ENCODE measurements at regions not wholly inside any gene's neighbourhood (a gene's known extent, or its start where the extent isn't known, plus 50 kb on each side); places are given as distances from the start of the nearest gene placed in this dataset.

DNA sequence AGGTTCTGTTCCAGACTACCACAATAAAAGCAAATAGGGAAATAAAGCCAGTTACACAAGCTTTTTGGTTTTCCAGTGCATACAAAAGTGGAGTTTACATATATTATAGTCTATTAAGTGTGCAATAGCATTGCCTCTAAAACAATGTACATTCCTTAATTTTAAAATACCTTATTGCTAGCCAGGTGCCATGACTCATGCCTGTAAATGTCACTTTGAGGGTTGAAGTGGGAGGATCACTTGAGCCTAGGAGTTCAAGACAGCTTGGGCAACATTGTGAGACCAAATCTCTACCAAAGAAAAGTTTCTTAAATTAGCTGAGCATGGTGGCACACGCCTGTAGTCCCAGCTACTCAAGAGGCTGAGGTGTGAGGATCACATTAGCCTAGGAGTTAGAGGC is 52.9 kb upstream of the IMP4 start:
- TF ChIP-seq EZH2phosphoT487 (IDR thresholded peaks at IDR 0.05; ENCODE audit: insufficient read depth, low read depth): no peak
- no peak for TF ChIP-seq EZH2 (IDR thresholded peaks at IDR 0.05; ENCODE audit: insufficient read depth, poor library complexity, severe bottlenecking)
